DLD1 (cell line): ENCODE measurements at regions not wholly inside any gene's neighbourhood (a gene's known extent, or its start where the extent isn't known, plus 50 kb on each side); places are given as distances from the start of the nearest gene placed in this dataset.
"Not testable (repeated sequence)": the region's sequence is repeated elsewhere in the genome, so short reads cannot be mapped to it uniquely, and the experiment has no call there.

Experiments used
- in situ Hi-C: cut with HindIII; loops from 2 replicates; pipeline ENCODE4 v1.10.0; 2017; ENCODE audit warnings: low sequenced_read_pairs

DNA sequence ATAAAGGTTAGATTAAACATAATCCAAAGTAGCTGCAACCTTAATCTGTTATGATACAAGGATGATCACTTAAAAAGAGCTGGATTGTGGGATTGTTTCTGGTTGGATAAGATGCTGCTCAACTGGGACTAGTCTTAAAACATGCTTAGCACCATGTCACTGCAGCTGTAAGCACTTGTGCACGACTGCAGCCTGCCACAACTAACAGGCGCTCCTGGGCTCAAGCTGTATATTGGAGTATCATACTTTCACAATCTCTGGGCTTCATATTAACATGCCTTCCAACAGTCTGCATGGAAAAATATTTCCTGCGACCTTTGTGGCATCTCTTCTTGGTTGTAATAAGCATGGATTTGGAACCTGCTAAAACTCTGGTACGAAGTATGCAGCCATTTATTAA, 493.0 kb upstream of the PITX2 start:
- in situ Hi-C loops, result no loop called here

DNA sequence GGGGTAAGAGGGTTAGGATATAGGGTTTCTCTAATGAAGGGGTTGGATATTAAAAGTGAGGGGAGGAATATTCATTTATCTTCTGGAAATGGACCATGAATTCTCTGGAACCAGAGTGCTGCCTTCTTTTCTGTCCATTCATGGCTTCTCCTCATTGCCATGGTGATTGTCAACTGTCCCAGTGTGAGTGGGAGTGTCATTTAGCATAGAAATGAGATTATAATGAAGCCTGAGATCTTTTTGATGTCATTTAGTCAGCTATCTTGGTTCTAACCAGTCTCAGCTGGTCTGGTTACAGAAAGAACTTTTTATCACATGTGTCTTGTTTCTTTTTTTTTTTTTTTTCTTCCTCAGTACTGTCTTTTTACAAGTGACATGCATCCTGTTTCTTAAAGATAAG, 497.3 kb upstream of the PITX2 start:
- in situ Hi-C loops, result no loop called here

GRCh38 chr4:111126340-111126739, 503.5 kb upstream of the PITX2 start:
- in situ Hi-C loops, result no loop called here

GRCh38 chr4:111127841-111128240, 505.0 kb upstream of the PITX2 start:
- in situ Hi-C loops, result no loop called here

DNA sequence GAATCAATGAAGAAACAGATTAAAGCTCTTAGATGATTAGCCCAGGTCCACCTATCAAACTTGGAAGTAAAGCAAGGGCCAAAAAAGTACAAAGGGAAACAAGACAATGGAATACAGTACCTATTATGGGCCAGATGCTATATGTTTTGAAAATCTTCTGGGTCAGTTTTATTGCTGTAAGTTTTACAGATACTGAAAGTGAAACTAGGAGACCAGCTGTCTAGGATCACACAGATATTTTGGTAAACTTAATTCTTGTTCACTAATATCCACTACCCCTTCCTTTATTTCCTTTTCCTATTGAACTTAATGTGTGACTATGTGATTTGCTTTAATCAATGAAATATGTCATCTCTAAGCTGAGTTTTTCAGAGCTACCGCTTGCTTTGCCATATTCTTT, 505.4 kb upstream of the PITX2 start:
- in situ Hi-C loops, result no loop called here

- in situ Hi-C loops, result no loop called here
These were observed 513.6 kb upstream of the PITX2 start for GRCh38 chr4:111136438-111136837.

GRCh38 chr4:111136967-111137366, 514.1 kb upstream of the PITX2 start:
- in situ Hi-C loops, result no loop called here

DNA sequence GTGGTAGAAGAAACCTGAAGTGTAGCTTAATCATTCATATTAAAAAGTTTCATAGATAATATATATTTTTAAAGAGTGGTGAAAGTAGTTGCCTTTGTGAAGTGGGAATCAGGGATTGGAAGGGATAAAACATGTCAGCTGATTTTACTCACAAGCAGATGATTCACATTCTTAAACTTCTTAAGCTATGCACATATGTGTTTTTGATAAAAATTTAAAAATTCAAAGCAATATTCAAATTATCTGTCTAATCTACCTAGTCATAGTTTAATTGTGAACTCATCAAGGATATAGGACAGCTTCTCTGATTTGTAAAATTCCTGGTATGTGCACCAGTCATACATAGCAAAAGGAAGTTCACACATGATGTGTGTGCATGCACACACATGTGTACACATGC, 520.6 kb upstream of the PITX2 start:
- in situ Hi-C loops, result no loop called here

DNA sequence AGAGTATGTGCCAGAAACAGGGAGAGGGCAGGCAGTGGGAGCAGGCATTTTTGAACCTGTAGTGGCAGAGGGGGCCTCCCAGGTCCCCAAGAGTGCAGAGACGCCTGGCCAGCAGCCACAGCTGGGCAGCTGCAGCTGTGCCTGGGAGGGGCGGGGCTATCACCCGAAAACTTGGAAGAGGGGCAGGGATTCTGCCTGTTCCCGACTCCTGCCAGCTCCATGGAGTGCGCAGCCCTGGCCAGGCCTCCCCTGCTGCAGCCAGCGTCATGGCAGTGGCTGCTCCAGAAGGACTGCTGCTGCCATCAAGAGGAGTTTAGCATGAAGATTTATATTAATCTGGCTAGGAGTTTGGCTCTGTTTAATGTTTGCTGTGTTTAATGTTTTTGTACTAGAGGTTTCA, 532.1 kb upstream of the PITX2 start:
- in situ Hi-C loops, result no loop called here

GRCh38 chr4:111164556-111164955, 541.7 kb upstream of the PITX2 start:
- in situ Hi-C loops, result not testable (repeated sequence)

GRCh38 chr4:111174331-111174730, 551.5 kb upstream of the PITX2 start:
- in situ Hi-C loops, result no loop called here

GRCh38 chr4:111178231-111178630, 555.4 kb upstream of the PITX2 start:
- in situ Hi-C loops, result no loop called here

DNA sequence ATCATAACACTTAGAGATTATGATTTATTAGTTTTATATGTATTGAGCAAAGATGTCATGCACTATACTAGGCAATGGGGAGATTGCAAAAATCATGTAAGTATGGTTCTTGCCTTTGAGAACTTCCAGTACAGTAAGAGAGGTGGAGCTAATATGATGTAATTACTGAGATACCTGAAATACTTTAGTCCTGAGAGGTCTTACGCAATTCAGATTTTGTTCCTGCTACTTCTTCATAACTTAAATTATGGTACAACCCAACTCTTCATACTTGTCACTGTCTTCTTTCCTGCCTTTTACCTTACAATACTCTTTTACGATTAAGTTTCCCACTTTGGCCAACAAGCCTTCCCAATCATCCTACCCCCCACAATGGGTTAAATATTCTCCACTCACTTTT, 564.2 kb upstream of the PITX2 start:
- in situ Hi-C loops, result no loop called here

GRCh38 chr4:111198446-111198845, 575.6 kb upstream of the PITX2 start:
- in situ Hi-C loops, result no loop called here

GRCh38 chr4:111204797-111205196, 581.9 kb upstream of the PITX2 start:
- in situ Hi-C loops, result no loop called here

- in situ Hi-C loops, result no loop called here
These were observed 586.1 kb upstream of the PITX2 start for GRCh38 chr4:111208970-111209369.

DNA sequence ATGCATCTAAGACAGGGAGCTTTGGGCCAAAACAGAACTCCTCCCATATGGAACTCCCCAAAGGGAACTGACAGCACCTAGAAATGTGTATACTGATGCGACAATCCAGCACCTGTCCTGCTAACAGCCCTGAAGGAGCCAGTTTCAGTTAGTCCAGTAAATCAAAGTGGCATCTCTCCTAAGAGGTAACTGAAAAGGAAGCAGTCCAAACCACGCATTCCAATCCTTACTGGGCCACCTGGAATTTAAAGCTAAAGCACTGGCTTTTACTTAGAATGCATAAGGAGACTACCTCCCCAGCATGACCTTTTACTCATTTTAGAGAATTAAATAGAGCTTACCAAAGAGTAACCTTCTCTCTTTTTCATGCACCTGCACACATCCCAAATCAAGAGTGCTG, 586.8 kb upstream of the PITX2 start:
- in situ Hi-C loops, result no loop called here

DNA sequence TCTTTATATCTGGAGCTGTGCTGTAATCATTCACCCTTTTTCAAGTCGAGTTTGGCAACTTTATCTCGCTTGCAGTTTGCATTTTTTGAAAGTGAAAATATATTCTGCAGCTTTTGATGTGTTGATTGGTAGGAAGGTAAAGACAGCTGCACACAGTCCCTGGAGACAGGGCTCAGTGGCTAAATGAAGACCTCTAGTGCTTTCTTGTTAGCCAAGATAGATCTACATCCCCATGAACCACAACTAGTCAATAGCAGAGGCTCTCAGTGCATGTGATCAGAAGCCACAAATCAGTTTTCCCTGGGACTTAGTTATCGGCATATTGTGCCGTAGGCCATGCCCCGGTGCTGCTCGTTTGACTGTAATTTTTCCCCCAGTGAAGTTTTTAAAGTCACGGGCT, 587.7 kb upstream of the PITX2 start:
- in situ Hi-C loops, result no loop called here

DNA sequence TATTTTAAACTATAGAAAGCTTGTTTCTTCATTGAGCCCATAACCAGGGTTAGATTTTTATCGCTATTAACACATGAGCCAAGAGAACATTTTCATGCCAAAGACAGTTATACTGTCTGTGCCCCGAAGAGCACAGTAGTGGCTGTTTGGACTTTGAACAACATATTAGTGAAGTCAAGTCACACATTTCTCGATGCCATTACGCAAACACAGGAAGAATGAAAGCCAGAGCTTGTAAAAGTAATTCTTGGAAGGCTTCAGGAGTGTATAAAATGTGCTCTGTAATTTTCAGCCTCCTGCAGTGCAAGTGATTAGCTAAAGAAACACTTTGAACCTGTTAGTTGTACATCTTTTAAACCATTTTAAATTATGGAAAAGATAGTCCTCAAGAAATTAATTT, 590.7 kb upstream of the PITX2 start:
- in situ Hi-C loops, result no loop called here

DNA sequence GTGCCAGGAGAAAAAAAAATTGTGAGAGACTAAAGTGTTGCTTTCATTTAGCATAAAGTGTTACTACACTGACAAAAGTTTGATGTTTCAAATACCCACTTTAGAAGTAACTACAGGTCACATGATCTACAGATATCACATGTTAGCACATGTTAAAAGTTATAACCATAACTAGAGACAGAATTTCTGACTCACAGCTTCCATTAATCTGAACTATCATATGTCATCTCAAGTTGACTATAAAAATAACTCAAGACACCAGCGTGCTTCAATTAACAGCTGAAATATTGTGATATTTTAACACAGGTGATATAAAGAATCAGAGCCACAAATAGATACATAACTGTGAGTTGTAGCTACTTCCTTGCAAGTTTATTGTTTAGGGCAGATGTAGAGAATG, 591.5 kb upstream of the PITX2 start:
- in situ Hi-C loops, result no loop called here

GRCh38 chr4:111215755-111216154, 592.9 kb upstream of the PITX2 start:
- in situ Hi-C loops, result no loop called here

GRCh38 chr4:111216791-111217190, 593.9 kb upstream of the PITX2 start:
- in situ Hi-C loops, result no loop called here

DNA sequence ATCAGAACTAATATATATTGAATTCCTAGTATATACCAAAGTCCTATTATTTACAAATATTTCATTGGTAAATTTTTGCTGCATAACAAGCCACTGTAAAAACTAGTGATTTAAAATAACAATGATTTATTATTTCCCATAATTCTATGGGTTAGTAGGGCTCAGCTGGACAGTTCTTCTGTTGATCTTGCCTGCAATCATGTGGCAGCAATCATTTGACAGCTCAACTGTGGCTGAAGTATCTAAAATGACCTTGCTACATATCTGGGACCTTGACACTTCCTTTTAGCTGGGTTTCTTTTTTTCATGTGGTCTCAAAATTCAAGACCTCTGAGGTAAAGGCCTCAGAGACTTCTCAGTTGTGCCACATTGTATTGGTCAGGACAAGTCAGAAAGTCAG, 598.5 kb upstream of the PITX2 start:
- in situ Hi-C loops, result no loop called here

DNA sequence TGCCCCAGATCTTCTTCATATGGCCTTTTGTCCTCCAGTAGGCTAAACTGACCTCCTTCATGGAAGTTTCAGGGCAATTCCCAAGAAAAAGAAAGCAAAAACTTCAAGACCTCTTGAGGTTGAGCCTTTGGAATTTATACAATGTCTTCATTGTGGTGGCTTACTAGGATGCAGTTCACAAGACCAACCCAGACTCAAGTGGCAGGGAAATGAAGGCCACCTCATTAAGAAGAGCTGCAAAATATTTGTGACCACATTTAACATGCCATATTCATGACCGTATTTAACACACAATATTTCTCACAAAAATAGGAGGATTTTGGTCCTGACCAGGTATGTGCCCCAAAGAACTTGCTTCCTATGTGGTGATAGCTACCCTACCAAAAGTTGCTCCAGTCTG, 605.5 kb upstream of the PITX2 start:
- in situ Hi-C loops, result no loop called here
